DOHH2 (cell line): ENCODE measurements at regions not wholly inside any gene's neighbourhood (a gene's known extent, or its start where the extent isn't known, plus 50 kb on each side); places are given as distances from the start of the nearest gene placed in this dataset.
"Not testable (repeated sequence)": the region's sequence is repeated elsewhere in the genome, so short reads cannot be mapped to it uniquely, and the experiment has no call there.

ENCODE experiments used
- EZH2phosphoT487 ChIP-seq: fragments of 200-600 bp; sonication (generic); IDR thresholded peaks from 2 replicates; pipeline ENCODE4 v1.6.1; 2017; ENCODE audit warnings: borderline replicate concordance, mild to moderate bottlenecking, antibody characterized with exemption, low read length, moderate library complexity, mixed read lengths
- TF ChIP-seq, protein P1 (sequence below): fragments of 200-600 bp; sonication (generic); IDR thresholded peaks from one replicate; pipeline ENCODE4 v1.5.1; 2014; ENCODE audit warnings: antibody characterized with exemption, mild to moderate bottlenecking, low read depth, low read length; ENCODE audit not compliant: poor library complexity, severe bottlenecking

DNA sequence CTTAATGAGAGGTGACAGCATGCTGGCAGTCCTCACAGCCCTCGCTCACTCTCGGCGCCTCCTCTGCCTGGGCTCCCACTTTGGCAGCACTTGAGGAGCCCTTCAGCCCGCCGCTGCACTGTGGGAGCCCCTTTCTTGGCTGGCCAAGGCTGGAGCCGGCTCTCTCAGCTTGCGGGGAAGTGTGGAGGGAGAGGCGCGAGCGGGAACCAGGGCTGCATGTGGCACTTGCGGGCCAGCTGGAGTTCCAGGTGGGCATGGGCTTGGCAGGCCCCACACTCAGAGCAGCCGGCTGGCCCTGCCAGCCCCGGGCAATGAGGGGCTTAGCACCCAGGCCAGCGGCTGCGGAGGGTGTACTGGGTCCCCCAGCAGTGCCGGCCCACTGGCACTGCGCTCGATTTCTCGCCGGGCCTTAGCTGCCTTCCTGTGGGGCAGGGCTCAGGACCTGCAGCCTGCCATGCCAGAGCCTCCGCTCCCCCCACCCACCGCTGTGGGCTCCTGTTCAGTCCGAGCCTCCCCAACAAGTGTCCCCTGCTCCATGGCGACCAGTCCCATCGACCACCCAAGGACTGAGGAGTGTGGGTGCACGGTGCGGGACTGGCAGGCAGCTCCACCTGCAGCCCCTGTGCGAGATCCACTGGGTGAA lies 279.7 kb upstream of the CBLB start:
- TF ChIP-seq, protein P1, sequence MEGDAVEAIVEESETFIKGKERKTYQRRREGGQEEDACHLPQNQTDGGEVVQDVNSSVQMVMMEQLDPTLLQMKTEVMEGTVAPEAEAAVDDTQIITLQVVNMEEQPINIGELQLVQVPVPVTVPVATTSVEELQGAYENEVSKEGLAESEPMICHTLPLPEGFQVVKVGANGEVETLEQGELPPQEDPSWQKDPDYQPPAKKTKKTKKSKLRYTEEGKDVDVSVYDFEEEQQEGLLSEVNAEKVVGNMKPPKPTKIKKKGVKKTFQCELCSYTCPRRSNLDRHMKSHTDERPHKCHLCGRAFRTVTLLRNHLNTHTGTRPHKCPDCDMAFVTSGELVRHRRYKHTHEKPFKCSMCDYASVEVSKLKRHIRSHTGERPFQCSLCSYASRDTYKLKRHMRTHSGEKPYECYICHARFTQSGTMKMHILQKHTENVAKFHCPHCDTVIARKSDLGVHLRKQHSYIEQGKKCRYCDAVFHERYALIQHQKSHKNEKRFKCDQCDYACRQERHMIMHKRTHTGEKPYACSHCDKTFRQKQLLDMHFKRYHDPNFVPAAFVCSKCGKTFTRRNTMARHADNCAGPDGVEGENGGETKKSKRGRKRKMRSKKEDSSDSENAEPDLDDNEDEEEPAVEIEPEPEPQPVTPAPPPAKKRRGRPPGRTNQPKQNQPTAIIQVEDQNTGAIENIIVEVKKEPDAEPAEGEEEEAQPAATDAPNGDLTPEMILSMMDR = not testable (repeated sequence)
- TF ChIP-seq EZH2phosphoT487 = not testable (repeated sequence)
